ENCODE measurements at regions not wholly inside any gene's neighbourhood (a gene's known extent, or its start where the extent isn't known, plus 50 kb on each side); places are given as distances from the start of the nearest gene placed in this dataset.

- no peak for DNase-seq (ENCODE audit: low read depth)
- no peak for TF ChIP-seq CTCF (IDR thresholded peaks at IDR 0.05; ENCODE audit: insufficient read depth, low read depth, low read length)
- no peak overlapping the region for H3K4me3 ChIP-seq (ENCODE audit: low read depth, low read length)
These were observed 351.8 kb downstream of the FRK start for GRCh38 chr6:115708850-115709249.

DNA sequence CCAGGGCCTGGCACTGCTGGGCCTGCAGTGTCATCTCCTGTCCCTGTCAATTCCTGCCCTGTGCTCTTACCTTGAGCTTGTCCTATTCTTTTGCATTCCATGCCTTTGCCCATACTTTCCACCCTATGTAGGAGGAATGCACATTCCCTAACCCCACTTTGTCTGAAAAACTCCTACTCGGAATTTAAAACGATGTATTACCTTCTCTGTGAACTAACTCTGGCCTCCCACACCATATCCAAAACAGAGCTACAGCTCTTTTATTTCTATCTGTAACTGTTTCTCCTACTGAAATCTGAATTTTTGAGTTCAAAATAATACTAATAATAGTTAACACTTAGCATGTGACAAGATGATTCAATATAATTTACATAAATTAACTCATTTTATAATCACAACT is 353.7 kb downstream of the FRK start:
- no peak for TF ChIP-seq CTCF (IDR thresholded peaks at IDR 0.05; ENCODE audit: insufficient read depth, low read depth, low read length)
- DNase-seq (ENCODE audit: low read depth): no peak
- no peak overlapping the region for H3K4me3 ChIP-seq (ENCODE audit: low read depth, low read length)

DNA sequence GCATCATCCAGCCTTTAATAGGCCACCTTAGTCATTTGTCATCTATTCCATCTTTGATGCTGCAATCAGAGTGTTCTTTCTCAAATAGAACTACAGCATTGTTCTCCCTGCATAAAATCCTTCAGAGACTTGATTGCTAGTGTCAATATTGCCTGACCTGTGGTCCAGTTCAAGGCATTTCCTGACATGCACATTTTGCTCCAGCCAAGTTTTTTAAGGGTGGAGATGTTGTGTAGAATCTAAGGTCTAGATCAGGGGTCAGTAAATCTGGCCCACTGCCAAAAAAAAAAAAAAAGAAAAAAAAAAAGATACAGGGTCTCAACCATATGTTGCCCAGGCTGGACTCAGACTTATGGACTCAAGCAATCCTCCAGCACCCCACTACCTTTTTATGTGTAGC is 354.4 kb downstream of the FRK start:
- H3K4me3 ChIP-seq (ENCODE audit: low read depth, low read length): no peak overlapping the region
- TF ChIP-seq CTCF (IDR thresholded peaks at IDR 0.05; ENCODE audit: insufficient read depth, low read depth, low read length): no peak

GRCh38 chr6:115704028-115704427 is 356.7 kb downstream of the FRK start:
- TF ChIP-seq CTCF (IDR thresholded peaks at IDR 0.05; ENCODE audit: insufficient read depth, low read depth, low read length): no peak
- H3K4me3 ChIP-seq (ENCODE audit: low read depth, low read length): no peak overlapping the region
- no peak for DNase-seq (ENCODE audit: low read depth)

More for the DNA sequence above, 354.4 kb downstream of the FRK start:
- no peak for DNase-seq (ENCODE audit: low read depth)

- TF ChIP-seq CTCF (IDR thresholded peaks at IDR 0.05; ENCODE audit: insufficient read depth, low read depth, low read length): no peak
- H3K4me3 ChIP-seq (ENCODE audit: low read depth, low read length): no peak overlapping the region
- no peak for DNase-seq (ENCODE audit: low read depth)
These were observed 369.3 kb downstream of the FRK start for GRCh38 chr6:115691433-115691832.

GRCh38 chr6:115690854-115691253 is 369.8 kb downstream of the FRK start:
- no peak for TF ChIP-seq CTCF (IDR thresholded peaks at IDR 0.05; ENCODE audit: insufficient read depth, low read depth, low read length)
- DNase-seq (ENCODE audit: low read depth): no peak
- H3K4me3 ChIP-seq (ENCODE audit: low read depth, low read length): no peak overlapping the region

- no peak for TF ChIP-seq CTCF (IDR thresholded peaks at IDR 0.05; ENCODE audit: insufficient read depth, low read depth, low read length)
- no peak overlapping the region for H3K4me3 ChIP-seq (ENCODE audit: low read depth, low read length)
- DNase-seq (ENCODE audit: low read depth): no peak
These were observed 378.5 kb downstream of the FRK start for GRCh38 chr6:115681978-115682775.

Data from fibroblast of villous mesenchyme (primary cell).